HepG2 (cell line): ENCODE measurements at regions not wholly inside any gene's neighbourhood (a gene's known extent, or its start where the extent isn't known, plus 50 kb on each side); places are given as distances from the start of the nearest gene placed in this dataset.

Source experiments
- CAMTA2 ChIP-seq: sonication (generic); formaldehyde crosslinking; IDR thresholded peaks from 2 replicates; pipeline ENCODE4 v1.4.0; 2020; ENCODE audit warnings: mild to moderate bottlenecking, missing genetic modification reagents, borderline replicate concordance
- STAT5B ChIP-seq: sonication (generic); formaldehyde crosslinking; IDR thresholded peaks from 2 replicates; pipeline ENCODE4 v1.4.0; 2020; ENCODE audit warnings: missing genetic modification reagents

DNA sequence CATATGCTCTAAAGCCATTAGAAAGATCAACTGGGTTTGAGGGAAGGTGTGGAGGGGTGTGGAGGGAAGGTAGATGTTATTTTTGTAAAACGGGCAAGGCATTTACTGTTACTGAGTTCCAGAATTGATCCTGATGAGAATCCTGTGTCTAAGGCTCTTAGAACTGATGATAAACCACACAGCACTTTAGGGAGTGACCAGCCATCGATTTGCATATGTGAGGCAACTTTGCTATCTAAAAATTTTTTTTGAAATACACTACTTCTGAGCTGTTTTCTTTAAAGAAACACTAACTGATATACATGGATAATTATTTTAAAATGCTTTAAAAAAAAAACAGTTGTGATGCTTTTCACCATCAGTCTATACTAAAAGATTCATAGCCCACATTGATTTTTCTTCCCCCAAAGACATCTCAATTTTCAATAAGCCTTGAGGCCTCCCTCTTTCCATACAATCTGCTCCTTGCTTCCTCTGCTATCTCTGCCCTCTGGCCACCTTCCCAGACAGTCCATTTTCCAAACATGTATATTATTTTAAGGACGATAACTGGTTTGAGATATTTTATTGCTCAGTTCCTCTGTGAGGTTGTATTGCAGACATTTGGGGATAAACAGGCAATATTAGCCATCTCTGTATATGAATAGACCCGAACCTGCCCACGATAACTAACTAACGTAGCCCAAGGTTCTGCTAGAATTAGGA, 265.9 kb downstream of the EFCAB11 start:
- TF ChIP-seq STAT5B (CRISPR knock-in tag): no peak
- no peak for TF ChIP-seq CAMTA2
